NCI-H345 (cell line): ENCODE measurements at regions not wholly inside any gene's neighbourhood (a gene's known extent, or its start where the extent isn't known, plus 50 kb on each side); places are given as distances from the start of the nearest gene placed in this dataset.

ENCODE experiments used
- DNase-seq: peaks from one replicate; lab custom pipeline; 2025; lab: John Stamatoyannopoulos, UW

DNA sequence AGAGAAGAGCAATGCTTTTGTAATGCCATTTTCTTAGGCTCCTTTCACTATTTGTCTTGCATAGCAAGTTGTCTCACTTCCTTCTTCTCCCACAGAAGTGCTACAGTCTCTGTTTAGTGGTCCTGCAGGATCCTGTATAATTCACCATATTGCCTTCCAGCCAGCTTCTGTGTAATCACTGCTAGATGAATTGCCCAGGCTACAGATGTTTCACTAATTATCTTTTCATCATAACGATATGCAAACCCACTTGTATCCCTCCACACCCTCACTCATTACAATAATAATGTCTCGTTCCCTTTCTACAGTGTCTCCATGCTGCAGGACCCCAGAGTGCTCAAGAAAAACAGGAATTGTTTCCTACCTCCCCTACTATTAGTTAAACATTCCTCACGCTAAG is 402.9 kb downstream of the TBL1XR1 start:
- DNase-seq: no peak

DNA sequence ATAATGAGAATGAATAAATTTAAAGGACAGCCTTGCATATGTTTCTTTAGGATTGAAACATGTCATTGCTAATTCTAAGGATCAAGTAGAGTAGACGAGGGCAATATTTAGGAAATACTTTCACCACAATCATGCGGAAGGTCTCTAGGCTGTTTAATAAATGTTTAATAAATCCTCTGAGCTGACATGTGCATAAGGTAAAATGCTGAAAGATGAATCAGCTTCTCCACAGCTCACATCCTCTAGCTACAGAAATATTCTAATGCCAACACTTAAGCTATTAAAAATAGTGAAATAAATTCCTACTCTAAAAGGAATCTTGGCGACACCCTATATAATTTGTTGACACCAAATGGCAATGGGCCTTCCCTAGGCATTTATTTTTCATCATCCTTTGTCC is 407.3 kb downstream of the TBL1XR1 start:
- DNase-seq: no peak

DNA sequence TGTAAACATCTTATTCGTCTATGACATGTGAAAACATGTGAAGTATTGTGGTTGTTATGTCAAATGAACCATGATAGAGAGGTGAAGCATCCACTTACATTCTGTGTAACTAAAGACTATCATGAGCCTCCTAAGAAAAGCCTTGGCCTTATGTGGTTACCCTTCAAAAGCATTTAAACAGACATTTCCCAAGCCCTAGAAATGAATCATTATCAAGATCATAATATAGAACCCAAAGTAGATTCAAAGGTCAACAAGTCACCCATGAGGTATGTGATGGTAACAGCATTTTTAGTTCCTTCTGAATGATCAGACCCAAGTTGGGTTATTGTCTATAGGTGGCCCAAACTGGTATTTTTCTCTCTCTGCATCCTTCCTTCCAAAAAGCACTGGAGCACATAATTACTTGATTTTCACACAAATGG is 408.0 kb downstream of the TBL1XR1 start:
- no peak for DNase-seq

GRCh38 chr3:176787506-176787905 is 409.8 kb downstream of the TBL1XR1 start:
- no peak for DNase-seq

DNA sequence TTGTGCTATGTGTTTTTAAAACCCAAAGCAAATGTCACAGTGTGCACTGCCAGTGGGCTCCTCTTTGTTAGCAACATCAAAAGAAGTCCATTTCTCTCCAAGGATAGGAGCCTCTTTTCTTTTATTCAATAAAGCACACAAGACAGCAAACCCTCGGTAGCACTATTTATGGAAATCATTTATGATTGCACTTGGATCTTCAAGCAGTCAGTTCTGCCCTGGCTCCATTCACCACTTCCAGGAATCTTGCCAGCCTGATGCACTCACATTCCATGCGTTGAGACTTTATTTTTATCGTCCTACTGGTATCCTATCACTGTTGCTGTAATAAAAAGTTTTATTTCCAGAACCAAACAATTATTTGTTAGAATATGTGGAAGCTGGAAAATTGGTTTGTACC is 412.1 kb downstream of the TBL1XR1 start:
- DNase-seq: no peak

DNA sequence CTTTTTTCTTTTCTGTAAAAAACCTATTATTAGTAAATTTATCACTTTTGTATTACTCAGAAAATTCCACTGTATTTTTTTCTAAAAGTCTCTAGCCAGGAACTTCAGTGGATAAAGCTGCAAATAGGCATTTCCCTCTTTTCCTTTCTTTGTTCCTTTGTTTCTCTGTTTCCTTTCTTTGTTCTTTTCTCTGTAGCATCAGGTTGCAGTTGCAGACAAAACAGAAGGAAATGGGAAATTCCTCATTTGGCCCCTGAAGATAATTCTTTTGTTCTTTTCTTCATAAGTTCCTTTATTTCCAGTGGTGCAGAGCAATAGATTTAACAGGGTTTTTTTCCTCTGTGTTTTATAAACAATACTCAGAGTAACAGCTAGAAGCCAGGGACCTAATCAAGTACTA is 416.5 kb downstream of the TBL1XR1 start:
- no peak for DNase-seq

DNA sequence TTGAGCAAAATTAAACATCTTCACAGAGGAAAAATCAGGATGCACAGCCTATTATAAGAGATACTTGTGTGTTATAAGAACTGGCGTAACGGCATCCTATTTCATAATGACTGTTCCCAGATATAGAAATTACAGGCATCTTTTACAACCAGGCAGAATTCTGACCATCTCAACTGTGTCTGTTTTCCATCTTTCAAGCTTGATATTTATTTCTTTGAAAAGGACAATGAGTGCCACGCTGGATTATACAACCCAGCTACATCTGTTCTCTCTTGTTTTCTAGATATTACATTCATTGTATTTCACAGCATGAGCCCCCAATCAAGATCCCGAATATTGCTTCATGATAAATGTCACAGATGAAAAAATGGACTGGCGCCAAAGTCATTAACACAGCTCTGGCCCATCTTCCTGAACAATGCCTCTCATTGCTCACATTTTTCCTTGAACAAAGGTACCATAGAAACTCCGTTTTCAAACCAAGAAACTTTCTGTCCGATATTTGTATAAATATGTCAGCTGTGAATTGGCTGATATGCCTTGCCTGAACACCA is 420.6 kb downstream of the TBL1XR1 start:
- peak; percentile 64 for DNase-seq

DNA sequence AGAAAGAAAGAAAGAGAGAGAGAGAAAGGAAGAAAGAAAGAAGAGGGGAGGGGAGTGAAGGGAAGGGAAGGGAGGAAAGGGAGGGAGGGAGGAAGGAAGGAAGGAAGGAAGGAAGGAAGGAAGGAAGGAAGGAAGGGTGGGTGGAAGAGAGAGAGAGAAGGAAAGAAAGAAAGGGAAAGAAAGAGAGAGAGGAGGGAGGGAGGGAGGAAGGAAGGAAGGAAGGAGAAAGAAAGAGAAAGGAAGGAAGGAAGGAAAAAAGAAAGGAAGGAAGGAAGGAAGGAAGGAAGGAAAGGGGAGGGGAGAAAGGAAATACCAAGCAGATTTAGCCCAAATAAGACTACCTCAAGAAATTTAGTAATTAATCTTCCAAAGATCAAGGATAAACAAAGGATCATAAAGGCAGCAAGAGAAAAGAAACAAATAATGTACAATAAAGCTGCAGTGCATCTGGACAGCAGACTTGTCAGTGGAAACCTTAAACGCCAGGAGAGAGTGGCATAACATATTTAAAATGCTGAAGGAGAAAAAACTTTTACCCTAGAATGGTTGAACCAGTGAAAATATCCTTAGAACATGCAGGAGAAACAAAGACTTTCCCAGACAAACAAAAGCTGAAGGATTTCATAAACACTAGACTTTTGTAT is 427.6 kb downstream of the TBL1XR1 start:
- no peak for DNase-seq

DNA sequence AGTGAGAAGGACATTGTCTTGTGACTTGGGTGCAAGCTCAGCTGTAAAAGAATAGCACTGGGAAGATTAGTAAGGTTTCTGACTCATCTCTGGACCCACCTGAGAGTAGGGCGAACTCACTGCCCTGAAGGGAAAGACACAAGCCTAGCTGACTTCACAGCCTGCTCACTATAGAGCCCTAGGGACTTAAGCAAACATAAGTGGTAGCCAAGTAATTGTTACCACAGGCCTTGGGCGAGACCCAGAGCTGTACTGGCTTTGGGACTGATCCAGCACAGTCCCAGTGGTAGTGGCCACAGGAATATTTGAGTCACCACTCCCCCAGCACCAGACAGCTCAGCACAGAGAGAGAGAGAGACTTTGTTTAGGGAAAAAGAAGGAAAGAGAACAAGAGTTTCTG is 429.9 kb downstream of the TBL1XR1 start:
- DNase-seq: no peak

GRCh38 chr3:176766862-176767261 is 430.4 kb downstream of the TBL1XR1 start:
- no peak for DNase-seq

GRCh38 chr3:176765382-176765900 is 431.8 kb downstream of the TBL1XR1 start:
- DNase-seq: no peak

DNA sequence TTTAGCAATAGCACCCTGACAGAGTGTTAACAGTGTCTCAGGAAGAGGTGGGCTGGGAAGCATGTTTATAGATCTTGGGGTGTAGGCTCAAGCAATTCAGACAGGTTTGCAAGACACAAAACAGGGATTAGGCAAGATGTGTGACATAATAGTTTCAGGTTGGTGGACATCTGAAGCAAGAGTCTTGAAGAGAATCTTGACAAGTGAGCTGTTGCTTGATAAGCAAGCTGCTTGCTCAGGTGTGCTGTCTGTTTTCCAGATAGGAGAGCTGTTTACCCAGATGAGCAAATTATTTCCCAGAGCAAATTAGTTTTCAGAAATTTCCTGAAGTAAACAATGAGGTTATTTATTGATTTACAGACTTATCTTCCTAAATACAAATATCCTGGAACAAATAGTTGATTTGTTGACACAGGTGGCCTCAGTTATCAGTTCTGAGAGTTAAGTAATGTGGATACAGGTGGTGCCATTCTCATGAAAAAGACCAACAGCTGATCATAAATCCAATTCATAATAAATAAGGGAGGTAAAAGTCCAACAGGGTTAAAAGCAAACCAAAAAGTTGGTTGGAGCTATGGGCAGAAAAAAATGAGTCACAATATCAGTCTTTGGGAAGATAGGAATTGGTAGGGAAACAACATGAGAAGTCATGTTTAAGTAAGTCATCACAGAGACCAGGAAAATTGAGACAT is 437.3 kb downstream of the TBL1XR1 start:
- no peak for DNase-seq

DNA sequence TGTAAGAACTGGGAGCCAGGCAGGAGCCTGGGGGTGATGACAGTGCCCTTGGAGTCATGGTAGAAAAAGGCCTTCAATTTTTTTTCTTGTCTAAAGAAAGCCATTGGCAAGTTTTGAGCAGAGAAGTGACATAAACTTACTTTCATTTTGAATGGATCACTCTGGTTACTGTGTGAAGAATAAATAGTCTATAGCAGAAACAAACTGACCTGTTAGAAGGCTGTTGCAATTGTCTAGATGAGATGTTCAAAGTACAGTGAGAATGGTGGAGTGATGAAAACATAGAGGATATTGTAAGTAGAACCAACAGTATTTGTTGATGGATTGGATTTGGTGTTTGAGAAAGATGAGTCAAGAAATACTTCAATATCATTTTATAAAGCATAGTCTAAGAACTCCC is 439.9 kb downstream of the TBL1XR1 start:
- no peak for DNase-seq

DNA sequence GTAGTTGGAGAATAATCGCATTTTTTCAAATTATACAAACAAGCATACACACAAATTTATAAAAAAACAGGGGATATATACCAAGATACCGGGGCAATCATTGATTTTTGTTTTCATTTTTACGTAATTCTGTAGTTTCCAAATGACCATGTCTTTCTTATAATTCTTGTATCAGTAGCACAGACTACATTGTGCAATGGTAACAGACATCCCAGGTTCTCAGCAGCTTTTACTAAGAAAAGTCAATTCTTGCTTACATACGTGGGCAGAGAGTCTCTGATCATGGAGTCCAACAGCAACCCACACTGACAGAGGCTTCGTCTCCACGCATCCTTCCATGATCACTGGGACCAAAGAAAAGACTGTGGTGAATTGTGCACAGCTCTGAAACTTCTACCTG is 441.3 kb downstream of the TBL1XR1 start:
- no peak for DNase-seq

- DNase-seq: no peak
Observed at GRCh38 chr3:176755552-176755951, 441.7 kb downstream of the TBL1XR1 start.

GRCh38 chr3:176741664-176742047 is 455.6 kb downstream of the TBL1XR1 start:
- peak; percentile 18 for DNase-seq

GRCh38 chr3:176740906-176741663 is 456.2 kb downstream of the TBL1XR1 start:
- no peak for DNase-seq

DNA sequence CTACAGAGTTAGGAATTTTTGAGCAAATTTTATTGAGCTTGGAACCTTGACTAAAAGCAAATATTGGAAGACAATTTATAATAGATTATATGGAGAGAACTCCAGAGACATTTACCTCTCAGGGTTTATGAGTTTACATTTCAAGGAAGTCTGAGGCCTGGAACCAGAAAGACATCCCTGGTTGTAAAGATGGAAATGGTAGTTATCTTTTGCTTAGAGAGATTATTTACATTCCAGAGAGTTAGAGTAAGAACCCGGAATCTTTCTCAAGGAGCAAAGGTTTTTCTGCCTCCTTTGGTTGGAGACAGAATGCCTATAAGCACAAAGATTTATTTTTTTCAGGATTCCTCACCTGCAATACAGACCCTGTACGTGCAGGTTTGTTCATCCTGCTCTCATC is 458.1 kb downstream of the TBL1XR1 start:
- no peak for DNase-seq

DNA sequence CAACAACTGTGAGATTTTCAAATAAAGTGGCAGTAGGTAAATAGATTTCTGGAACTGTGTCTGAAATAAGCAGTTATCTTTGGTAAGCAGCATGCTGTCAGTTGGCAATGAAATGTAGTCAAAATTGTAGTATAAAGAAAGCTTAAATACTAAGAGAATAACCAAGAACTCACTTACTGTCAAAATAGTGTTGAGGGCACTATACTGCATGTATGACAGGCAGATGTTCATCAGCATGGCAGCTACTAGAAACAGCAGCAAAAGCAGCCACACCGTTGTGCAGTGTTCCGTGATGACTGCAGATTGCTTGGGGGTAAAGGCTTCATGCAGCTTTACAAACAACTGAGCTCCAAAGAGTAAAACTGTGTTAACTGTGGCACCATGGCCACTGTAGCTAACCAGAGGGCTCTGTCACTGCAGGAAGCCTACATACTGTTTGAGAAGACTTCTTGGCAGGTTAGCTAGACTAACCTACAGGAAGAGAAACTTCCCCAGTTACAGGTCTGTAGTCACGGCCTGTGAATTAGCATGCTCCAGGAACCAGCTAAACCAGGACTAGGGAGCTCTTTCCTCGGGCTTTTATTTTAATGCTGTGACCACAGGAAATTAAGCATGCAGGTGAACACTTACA is 459.7 kb downstream of the TBL1XR1 start:
- peak; percentile 62 for DNase-seq

- no peak for DNase-seq
Observed at GRCh38 chr3:176734146-176734545, 463.1 kb downstream of the TBL1XR1 start.

DNA sequence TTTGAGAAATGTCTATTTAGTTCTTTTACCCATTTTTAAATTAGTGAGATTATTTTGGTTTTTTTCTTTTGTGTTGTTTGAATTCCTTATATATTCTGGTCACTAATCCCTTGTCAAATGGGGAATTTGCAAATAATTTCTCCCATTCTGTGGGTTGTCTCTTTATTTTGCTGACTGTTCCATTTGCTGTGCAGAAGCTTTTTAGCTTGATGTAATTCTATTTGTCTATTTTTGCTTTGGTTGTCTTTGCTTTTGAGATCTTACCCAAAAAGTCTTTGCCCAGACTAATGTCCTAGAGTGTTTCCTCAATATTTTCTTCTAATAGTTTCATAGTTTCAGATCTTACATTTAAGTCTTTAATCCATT is 472.9 kb downstream of the TBL1XR1 start:
- DNase-seq: no peak

- no peak for DNase-seq
Observed at GRCh38 chr3:176723758-176724393, 473.4 kb downstream of the TBL1XR1 start.
